Naive thymus-derived CD8-positive, alpha-beta T cell (primary cell): ENCODE measurements at regions not wholly inside any gene's neighbourhood (a gene's known extent, or its start where the extent isn't known, plus 50 kb on each side); places are given as distances from the start of the nearest gene placed in this dataset.

Source experiments
- ATAC-seq, 2 donors: fragments of 150-1000 bp; cut with Tn5 transposase in 1 of 2; sonication (Bioruptor Pico), chemical (Tn5 transposase) in 1 of 2; 1 replicate in 1 of 2; 2 replicates in 1 of 2; pipeline ENCODE4 v1.10.0; 2021; ENCODE audit warnings: mild to moderate bottlenecking in 2 of 2, moderate library complexity in 2 of 2
- POLR2A ChIA-PET: fragments of 350-600 bp; sonication (Branson Sonifier 250); formaldehyde crosslinking; loops from one replicate; lab custom pipeline; 2021; ENCODE audit warnings: antibody characterized with exemption; lab: Charles Lee
- DNase-seq, 10 donors: peaks; one replicate each; pipeline versions ENCODE4 v3.0.0 to v3.0.0-alpha.2; 2020 to 2022
- H3K27ac Mint-ChIP-seq, 10 donors: one replicate each; pipeline ENCODE4 v1.8.0; 2020 to 2022; ENCODE audit warnings: mild to moderate bottlenecking in 10 of 10, mixed read lengths in 10 of 10, moderate library complexity in 4 of 10, inconsistent platforms in 1 of 10
- H3K27me3 Mint-ChIP-seq, 5 donors: one replicate each; pipeline ENCODE4 v1.8.0; 2021 to 2022; ENCODE audit warnings: mixed read lengths in 5 of 5
- H3K36me3 Mint-ChIP-seq, 3 donors: one replicate each; pipeline ENCODE4 v1.8.0; 2020 to 2022; ENCODE audit warnings: mixed read lengths in 3 of 3, mild to moderate bottlenecking in 2 of 3, inconsistent platforms in 1 of 3
- H3K4me1 Mint-ChIP-seq, 4 donors: one replicate each; pipeline ENCODE4 v1.8.0; 2021 to 2022; ENCODE audit warnings: mixed read lengths in 4 of 4
- H3K4me3 Mint-ChIP-seq, 10 donors: one replicate each; pipeline ENCODE4 v1.8.0; 2020 to 2022; ENCODE audit warnings: mild to moderate bottlenecking in 10 of 10, mixed read lengths in 10 of 10, moderate library complexity in 6 of 10, inconsistent platforms in 1 of 10
- H3K9me3 Mint-ChIP-seq, 9 donors: one replicate each; pipeline ENCODE4 v1.8.0; 2020 to 2022; ENCODE audit warnings: mixed read lengths in 9 of 9, mild to moderate bottlenecking in 3 of 9, inconsistent platforms in 1 of 9, moderate library complexity in 1 of 9

- ATAC-seq, result no peak
- Mint-ChIP-seq H3K4me3 (no peak overlapping the region), H3K36me3 (no peaks in the 10 kb centered on the region), H3K27ac (no peak overlapping the region), H3K9me3 (no peaks in the 10 kb centered on the region), H3K4me1 (no peaks in the 10 kb centered on the region), H3K27me3 (peaks cover 6 to 38% (median 8%) of the 10 kb centered on the region in 5 donors)
- no peak for DNase-seq
- POLR2A ChIA-PET, result no interaction called here
These were observed 213.2 kb downstream of the IRF8 start for GRCh38 chr16:86112178-86112577.

- POLR2A ChIA-PET, result no interaction called here
- H3K4me1 Mint-ChIP-seq, result peaks cover 0 to 5% (median 4%) of the 10 kb centered on the region in 4 donors
- H3K9me3 Mint-ChIP-seq, result no peaks in the 10 kb centered on the region
- H3K27me3 Mint-ChIP-seq, result peaks cover 7 to 37% (median 17%) of the 10 kb centered on the region in 5 donors
- H3K27ac Mint-ChIP-seq, result no peak overlapping the region
- no peaks in the 10 kb centered on the region for H3K36me3 Mint-ChIP-seq
- no peak for ATAC-seq
- H3K4me3 Mint-ChIP-seq, result no peak overlapping the region
- DNase-seq, result no peak
These were observed 218.3 kb downstream of the IRF8 start for GRCh38 chr16:86117235-86117634.

- POLR2A ChIA-PET, result no interaction called here
- H3K27ac Mint-ChIP-seq, result no peak overlapping the region
These were observed 218.8 kb downstream of the IRF8 start for GRCh38 chr16:86117756-86118155.

GRCh38 chr16:86118467-86119307 is 219.7 kb downstream of the IRF8 start:
- no peak for ATAC-seq
- Mint-ChIP-seq H3K27me3 (peaks cover 4 to 32% (median 20%) of the 10 kb centered on the region in 5 donors), H3K4me1 (peaks cover 0 to 5% (median 4%) of the 10 kb centered on the region in 4 donors), H3K27ac (no peak overlapping the region), H3K4me3 (no peak overlapping the region), H3K9me3 (no peaks in the 10 kb centered on the region), H3K36me3 (no peaks in the 10 kb centered on the region)
- POLR2A ChIA-PET, result no interaction called here
- DNase-seq, result no peak

More at GRCh38 chr16:86117756-86118155, 218.8 kb downstream of the IRF8 start:
- no peak for ATAC-seq
- Mint-ChIP-seq H3K27me3 (peaks cover 7 to 36% (median 20%) of the 10 kb centered on the region in 5 donors), H3K4me3 (no peak overlapping the region), H3K4me1 (peaks cover 0 to 5% (median 4%) of the 10 kb centered on the region in 4 donors), H3K36me3 (no peaks in the 10 kb centered on the region), H3K9me3 (no peaks in the 10 kb centered on the region)
- DNase-seq, result no peak

GRCh38 chr16:86120201-86121192 is 221.5 kb downstream of the IRF8 start:
- POLR2A ChIA-PET, result no interaction called here
- ATAC-seq (no peak), DNase-seq (no peak)
- Mint-ChIP-seq H3K36me3 (no peaks in the 10 kb centered on the region), H3K4me1 (peaks cover 0 to 5% (median 4%) of the 10 kb centered on the region in 4 donors), H3K4me3 (no peak overlapping the region), H3K27ac (peak overlapping the region in 1 of 10 donors; percentile 55), H3K9me3 (no peaks in the 10 kb centered on the region), H3K27me3 (peaks cover 3 to 33% (median 20%) of the 10 kb centered on the region in 5 donors)

- DNase-seq (no peak), ATAC-seq (no peak)
- Mint-ChIP-seq H3K27ac (peak overlapping the region in 1 of 10 donors; percentile 55), H3K27me3 (peaks cover 1 to 27% (median 16%) of the 10 kb centered on the region in 5 donors), H3K9me3 (no peaks in the 10 kb centered on the region), H3K4me3 (no peak overlapping the region), H3K36me3 (no peaks in the 10 kb centered on the region), H3K4me1 (peaks cover 0 to 5% (median 4%) of the 10 kb centered on the region in 4 donors)
- POLR2A ChIA-PET, result no interaction called here
These were observed 222.5 kb downstream of the IRF8 start for GRCh38 chr16:86121374-86122010.

- no peaks in the 10 kb centered on the region for H3K36me3 Mint-ChIP-seq
- DNase-seq (no peak), ATAC-seq (no peak)
- H3K27ac Mint-ChIP-seq, result no peak overlapping the region
- H3K4me1 Mint-ChIP-seq, result peaks cover 0 to 5% (median 4%) of the 10 kb centered on the region in 4 donors
- POLR2A ChIA-PET, result no interaction called here
- H3K9me3 Mint-ChIP-seq, result no peaks in the 10 kb centered on the region
- no peak overlapping the region for H3K4me3 Mint-ChIP-seq
- peaks cover 1 to 25% (median 16%) of the 10 kb centered on the region in 5 donors for H3K27me3 Mint-ChIP-seq
These were observed 223.8 kb downstream of the IRF8 start for GRCh38 chr16:86122681-86123342.

GRCh38 chr16:86124321-86124720 is 225.4 kb downstream of the IRF8 start:
- POLR2A ChIA-PET, result interaction anchor here (0.7 kb wide), 1 partner anchor 23 kb away, joined by 3 read pairs; no protein-coding TSS in a partner anchor
- Mint-ChIP-seq H3K9me3 (no peaks in the 10 kb centered on the region), H3K4me3 (no peak overlapping the region), H3K4me1 (peaks cover 0 to 5% (median 4%) of the 10 kb centered on the region in 4 donors), H3K27me3 (peaks cover 1 to 22% (median 15%) of the 10 kb centered on the region in 5 donors), H3K36me3 (no peaks in the 10 kb centered on the region), H3K27ac (no peak overlapping the region)
- no peak for DNase-seq
- ATAC-seq, result no peak

GRCh38 chr16:86126891-86127290 is 227.9 kb downstream of the IRF8 start:
- ATAC-seq, result no peak
- POLR2A ChIA-PET, result no interaction called here
- peaks cover 1 to 19% (median 10%) of the 10 kb centered on the region in 5 donors for H3K27me3 Mint-ChIP-seq

GRCh38 chr16:86127366-86127765 is 228.4 kb downstream of the IRF8 start:
- POLR2A ChIA-PET, result no interaction called here
- H3K4me1 Mint-ChIP-seq, result no peaks in the 10 kb centered on the region
- H3K36me3 Mint-ChIP-seq, result no peaks in the 10 kb centered on the region
- H3K9me3 Mint-ChIP-seq, result no peaks in the 10 kb centered on the region
- ATAC-seq, result no peak
- no peak for DNase-seq
- H3K27me3 Mint-ChIP-seq, result peaks cover 1 to 16% (median 9%) of the 10 kb centered on the region in 5 donors
- H3K4me3 Mint-ChIP-seq, result no peak overlapping the region
- peak overlapping the region in 1 of 10 donors; percentile 75 for H3K27ac Mint-ChIP-seq

More at GRCh38 chr16:86126891-86127290, 227.9 kb downstream of the IRF8 start:
- no peak for DNase-seq
- no peaks in the 10 kb centered on the region for H3K9me3 Mint-ChIP-seq
- no peaks in the 10 kb centered on the region for H3K4me1 Mint-ChIP-seq
- no peaks in the 10 kb centered on the region for H3K36me3 Mint-ChIP-seq
- no peak overlapping the region for H3K4me3 Mint-ChIP-seq
- H3K27ac Mint-ChIP-seq, result no peak overlapping the region

GRCh38 chr16:86128246-86128645 is 229.3 kb downstream of the IRF8 start:
- Mint-ChIP-seq H3K9me3 (no peaks in the 10 kb centered on the region), H3K27ac (no peak overlapping the region), H3K36me3 (no peaks in the 10 kb centered on the region), H3K4me3 (no peak overlapping the region), H3K4me1 (no peaks in the 10 kb centered on the region), H3K27me3 (peaks cover 0 to 14% (median 7%) of the 10 kb centered on the region in 5 donors)
- DNase-seq, result no peak
- ATAC-seq, result no peak
- POLR2A ChIA-PET, result no interaction called here

- POLR2A ChIA-PET, result no interaction called here
- H3K27me3 Mint-ChIP-seq, result peaks cover 0 to 14% (median 7%) of the 10 kb centered on the region in 5 donors
- DNase-seq (no peak), ATAC-seq (no peak)
- no peak overlapping the region for H3K27ac Mint-ChIP-seq
- H3K4me3 Mint-ChIP-seq, result no peak overlapping the region
- no peaks in the 10 kb centered on the region for H3K4me1 Mint-ChIP-seq
- H3K9me3 Mint-ChIP-seq, result no peaks in the 10 kb centered on the region
- H3K36me3 Mint-ChIP-seq, result no peaks in the 10 kb centered on the region
These were observed 230.6 kb downstream of the IRF8 start for GRCh38 chr16:86129541-86129940.
